ENCODE measurements at regions not wholly inside any gene's neighbourhood (a gene's known extent, or its start where the extent isn't known, plus 50 kb on each side); places are given as distances from the start of the nearest gene placed in this dataset.

GRCh38 chr6:88490195-88490907, 324.2 kb upstream of the CNR1 start:
- TF ChIP-seq CTCF (IDR thresholded peaks at IDR 0.05; ENCODE audit: low read length) = no peak
- TF ChIP-seq EZH2phosphoT487 (IDR thresholded peaks at IDR 0.05; ENCODE audit: low read length) = no peak

Measured in MM.1S (cell line).